ENCODE measurements at regions not wholly inside any gene's neighbourhood (a gene's known extent, or its start where the extent isn't known, plus 50 kb on each side); places are given as distances from the start of the nearest gene placed in this dataset.

DNA sequence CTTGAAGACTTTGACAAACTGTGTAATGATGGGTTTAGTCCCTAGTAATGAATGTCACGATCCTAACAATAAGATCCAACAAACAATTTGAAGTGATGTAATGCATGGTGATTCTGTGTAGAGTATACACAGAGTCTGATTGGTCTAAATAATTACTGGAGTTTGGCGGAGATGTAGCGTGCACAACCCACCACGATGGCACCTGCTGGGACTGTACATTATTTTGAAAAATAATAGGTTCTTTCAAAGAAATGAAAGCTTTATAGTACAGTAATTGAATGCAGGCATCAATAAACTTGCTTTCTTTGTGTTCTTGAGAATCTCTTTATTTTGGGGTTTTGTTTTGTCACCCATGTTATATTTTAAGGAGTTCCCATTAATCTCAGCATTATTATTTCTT is 902.2 kb upstream of the PCDH7 start:
- TF ChIP-seq, protein P1, sequence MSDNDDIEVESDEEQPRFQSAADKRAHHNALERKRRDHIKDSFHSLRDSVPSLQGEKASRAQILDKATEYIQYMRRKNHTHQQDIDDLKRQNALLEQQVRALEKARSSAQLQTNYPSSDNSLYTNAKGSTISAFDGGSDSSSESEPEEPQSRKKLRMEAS (IDR thresholded peaks at IDR 0.05), result no peak
- TF ChIP-seq RAD21 (IDR thresholded peaks at IDR 0.05; ENCODE audit: low read depth) (no peak), USF1 (IDR thresholded peaks at IDR 0.05) (no peak), NFIC (IDR thresholded peaks at IDR 0.05) (no peak), YY1 (IDR thresholded peaks at IDR 0.05; ENCODE audit: low read depth) (no peak), TAF1 (IDR thresholded peaks at IDR 0.05; ENCODE audit: low read depth) (no peak)

Measured in Ishikawa (cell line).